Liver (tissue), 8 donors: ENCODE measurements at regions not wholly inside any gene's neighbourhood (a gene's known extent, or its start where the extent isn't known, plus 50 kb on each side); places are given as distances from the start of the nearest gene placed in this dataset.

Experiments used
- DNase-seq: peaks from one replicate; pipeline ENCODE4 v3.0.0-alpha.2; 2017; ENCODE audit warnings: low spot score
- H3K27ac ChIP-seq, 2 donors: one replicate each; pipeline ENCODE4 v1.7.0; 2013; ENCODE audit warnings: inconsistent platforms in 2 of 2, low read length in 2 of 2, control low read depth in 1 of 2, low read depth in 1 of 2, mild to moderate bottlenecking in 1 of 2
- H3K27me3 ChIP-seq, 4 donors: one replicate each; pipeline versions ENCODE4 v1.6.1 to v1.7.0; 2013; ENCODE audit warnings: low read length in 3 of 4, inconsistent platforms in 1 of 4, mild to moderate bottlenecking in 1 of 4, moderate library complexity in 1 of 4; ENCODE audit not compliant: control insufficient read depth in 4 of 4, insufficient read depth in 4 of 4
- H3K36me3 ChIP-seq, 4 donors: one replicate each; pipeline versions ENCODE4 v1.6.1 to v1.7.0; 2013; ENCODE audit warnings: low read length in 3 of 4, mild to moderate bottlenecking in 3 of 4, low read depth in 1 of 4, moderate library complexity in 1 of 4; ENCODE audit not compliant: control insufficient read depth in 4 of 4, insufficient read depth in 3 of 4
- H3K4me1 ChIP-seq, 4 donors: one replicate each; pipeline versions ENCODE4 v1.6.1 to v1.7.0; 2013; ENCODE audit warnings: low read length in 3 of 4, mild to moderate bottlenecking in 3 of 4, moderate library complexity in 1 of 4; ENCODE audit not compliant: control insufficient read depth in 4 of 4, insufficient read depth in 4 of 4
- H3K4me3 ChIP-seq, 3 donors: one replicate each; pipeline versions ENCODE4 v1.6.1 to v1.7.0; 2013; ENCODE audit warnings: low read length in 3 of 3, control low read depth in 1 of 3, low read depth in 1 of 3, mild to moderate bottlenecking in 1 of 3
- H3K9ac ChIP-seq, 2 donors: one replicate each; pipeline ENCODE4 v1.7.0; 2013; ENCODE audit warnings: low read length in 2 of 2, mild to moderate bottlenecking in 2 of 2, moderate library complexity in 2 of 2, control low read depth in 1 of 2, low read depth in 1 of 2
- H3K9me3 ChIP-seq, 4 donors: one replicate each; pipeline versions ENCODE4 v1.6.1 to v1.7.0; 2013; ENCODE audit warnings: low read length in 3 of 4; ENCODE audit not compliant: control insufficient read depth in 4 of 4
- ATF3 ChIP-seq: IDR thresholded peaks from 2 replicates; pipeline ENCODE4 v1.6.1; 2016; ENCODE audit warnings: antibody characterized with exemption
- CTCF ChIP-seq: fragments of 150-350 bp; IDR thresholded peaks from 2 replicates; pipeline ENCODE4 v1.5.1; 2017; ENCODE audit warnings: improper control_type of control experiment, low read depth, low read length; ENCODE audit not compliant: missing input control
- EGR1 ChIP-seq, 2 donors: IDR thresholded peaks; 2 replicates each; pipeline ENCODE4 v1.6.1; 2016 to 2018; ENCODE audit warnings: antibody characterized with exemption in 2 of 2, low read depth in 2 of 2
- FOXA1 ChIP-seq: IDR thresholded peaks from 2 replicates; pipeline ENCODE4 v1.6.1; 2016; ENCODE audit warnings: antibody characterized with exemption
- FOXA2 ChIP-seq: IDR thresholded peaks from 2 replicates; pipeline ENCODE4 v1.6.1; 2016; ENCODE audit warnings: antibody characterized with exemption
- GABPA ChIP-seq, 2 donors: IDR thresholded peaks in 1 of 2; conservative IDR thresholded peaks in 1 of 2; 2 replicates each; pipeline ENCODE4 v1.6.1; 2016; ENCODE audit warnings: antibody characterized with exemption in 2 of 2, mild to moderate bottlenecking in 1 of 2, moderate library complexity in 1 of 2
- HNF4A ChIP-seq, 2 donors: conservative IDR thresholded peaks; 2 replicates each; pipeline ENCODE4 v1.6.1; 2016; ENCODE audit warnings: antibody characterized with exemption in 2 of 2, mild to moderate bottlenecking in 2 of 2
- HNF4G ChIP-seq: IDR thresholded peaks from 2 replicates; pipeline ENCODE4 v1.6.1; 2016; ENCODE audit warnings: antibody characterized with exemption
- JUND ChIP-seq, 2 donors: IDR thresholded peaks; 2 replicates each; pipeline ENCODE4 v1.6.1; 2016; ENCODE audit warnings: antibody characterized with exemption in 2 of 2
- MAX ChIP-seq: IDR thresholded peaks from 2 replicates; pipeline ENCODE4 v1.6.1; 2016; ENCODE audit warnings: antibody characterized with exemption
- NR2F2 ChIP-seq: IDR thresholded peaks from 2 replicates; pipeline ENCODE4 v1.6.1; 2016; ENCODE audit warnings: antibody characterized with exemption
- RAD21 ChIP-seq, 2 donors: IDR thresholded peaks; 2 replicates each; pipeline ENCODE4 v1.6.1; 2016; ENCODE audit warnings: antibody characterized with exemption in 2 of 2, mild to moderate bottlenecking in 2 of 2
- REST ChIP-seq: IDR thresholded peaks from 2 replicates; pipeline ENCODE4 v1.6.1; 2016; ENCODE audit warnings: antibody characterized with exemption, mild to moderate bottlenecking
- RXRA ChIP-seq, 2 donors: IDR thresholded peaks; 2 replicates each; pipeline ENCODE4 v1.6.1; 2017 to 2018; ENCODE audit warnings: antibody characterized with exemption in 2 of 2, mild to moderate bottlenecking in 1 of 2
- SP1 ChIP-seq: IDR thresholded peaks from 2 replicates; pipeline ENCODE4 v1.6.1; 2018; ENCODE audit warnings: antibody characterized with exemption, mild to moderate bottlenecking
- TAF1 ChIP-seq: conservative IDR thresholded peaks from 2 replicates; pipeline ENCODE4 v1.6.1; 2016; ENCODE audit warnings: antibody characterized with exemption, mild to moderate bottlenecking
- YY1 ChIP-seq: IDR thresholded peaks from 2 replicates; pipeline ENCODE4 v1.6.1; 2016; ENCODE audit warnings: antibody characterized with exemption, mild to moderate bottlenecking
- ZBTB33 ChIP-seq: IDR thresholded peaks from 2 replicates; pipeline ENCODE4 v1.6.1; 2016; ENCODE audit warnings: antibody characterized with exemption
- WGBS: extraction: QIAGEN DNeasy Blood & Tissue Kit; methylation state at CpG from one replicate; pipeline ENCODE4 v1.1.7; 2013; 5-methylcytosine and 5-hydroxymethylcytosine counted together
- donor health status: healthy.
- donor health status: healthy.
- donor health status: healthy.
- donor health status: healthy.
- donor health status: healthy.

- DNase-seq: no peak
- no peak overlapping the region for H3K4me3 ChIP-seq
- no peaks in the 10 kb centered on the region for H3K36me3 ChIP-seq
- peaks cover 0 to 13% (median 2%) of the 10 kb centered on the region in 4 donors for H3K27me3 ChIP-seq
- H3K27ac ChIP-seq: no peak overlapping the region
- H3K9me3 ChIP-seq: no peaks in the 10 kb centered on the region
- peaks cover 2 to 8% (median 4%) of the 10 kb centered on the region in 4 donors for H3K4me1 ChIP-seq
- 85% methylated on average over 6 of the region's 6 CpGs for WGBS
- no peak overlapping the region for H3K9ac ChIP-seq
- TF ChIP-seq NR2F2 (no peak), FOXA1 (no peak), JUND (IDR thresholded peaks at IDR 0.05) (no peak), ATF3 (no peak), SP1 (no peak), REST (no peak), YY1 (no peak), HNF4A (conservative IDR thresholded peaks at IDR 0.05) (no peak), HNF4G (no peak), EGR1 (IDR thresholded peaks at IDR 0.05; ENCODE audit: low read depth in 2 of 2) (no peak), MAX (no peak), TAF1 (no peak), RAD21 (IDR thresholded peaks at IDR 0.05) (no peak), FOXA2 (no peak), GABPA (IDR thresholded peaks at IDR 0.05 in 1 of 2, conservative IDR thresholded peaks at IDR 0.05 in 1 of 2) (no peak), CTCF (no peak), ZBTB33 (no peak)
These were observed 195.1 kb upstream of the CAND1 start for GRCh38 chr12:67074072-67074471.

GRCh38 chr12:67077617-67078016 lies 191.5 kb upstream of the CAND1 start:
- WGBS: 54% methylated on average over 1 of the region's 1 CpG
- TF ChIP-seq RXRA (IDR thresholded peaks at IDR 0.05): no peak
- TF ChIP-seq ZBTB33: no peak
- no peak for TF ChIP-seq YY1
- TF ChIP-seq HNF4G: no peak
- no peak for TF ChIP-seq FOXA2
- no peak for TF ChIP-seq EGR1 (IDR thresholded peaks at IDR 0.05; ENCODE audit: low read depth in 2 of 2)
- no peak for TF ChIP-seq REST
- TF ChIP-seq ATF3: no peak
- TF ChIP-seq GABPA (IDR thresholded peaks at IDR 0.05 in 1 of 2, conservative IDR thresholded peaks at IDR 0.05 in 1 of 2): no peak
- TF ChIP-seq FOXA1: no peak
- TF ChIP-seq MAX: no peak

More at GRCh38 chr12:67077617-67078016, 191.5 kb upstream of the CAND1 start:
- no peak for DNase-seq
- H3K27me3 ChIP-seq: peaks cover 0 to 8% (median 2%) of the 10 kb centered on the region in 4 donors
- H3K4me1 ChIP-seq: no peaks in the 10 kb centered on the region
- H3K9ac ChIP-seq: no peak overlapping the region
- no peaks in the 10 kb centered on the region for H3K9me3 ChIP-seq
- H3K36me3 ChIP-seq: no peaks in the 10 kb centered on the region
- no peak overlapping the region for H3K27ac ChIP-seq
- no peak overlapping the region for H3K4me3 ChIP-seq
